Renal pelvis (tissue), 1 donor: ENCODE measurements at regions not wholly inside any gene's neighbourhood (a gene's known extent, or its start where the extent isn't known, plus 50 kb on each side); places are given as distances from the start of the nearest gene placed in this dataset.

Experiments
- DNase-seq: peaks from one replicate; pipeline ENCODE4 v3.0.0-alpha.2; 2013

DNA sequence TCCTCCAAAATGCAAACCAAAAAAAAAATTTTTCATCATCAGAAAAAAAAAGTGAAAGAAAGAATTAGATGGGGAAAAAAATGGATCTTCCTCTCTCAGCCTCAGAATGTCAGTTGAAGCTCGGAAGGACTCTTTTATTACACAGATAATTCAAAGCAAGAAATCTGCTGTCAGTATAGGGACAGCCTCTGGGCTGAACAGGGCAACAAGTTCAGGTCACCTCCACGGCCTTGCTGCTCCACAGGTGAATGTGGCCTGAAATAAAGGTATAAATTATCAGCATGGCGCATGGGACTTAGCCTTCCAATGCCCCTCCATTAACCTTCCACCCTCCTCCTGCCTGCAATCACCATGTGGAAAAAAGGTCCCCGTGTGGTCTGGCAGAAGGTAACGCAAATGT lies 316.8 kb upstream of the POU3F3 start:
- no peak for DNase-seq

DNA sequence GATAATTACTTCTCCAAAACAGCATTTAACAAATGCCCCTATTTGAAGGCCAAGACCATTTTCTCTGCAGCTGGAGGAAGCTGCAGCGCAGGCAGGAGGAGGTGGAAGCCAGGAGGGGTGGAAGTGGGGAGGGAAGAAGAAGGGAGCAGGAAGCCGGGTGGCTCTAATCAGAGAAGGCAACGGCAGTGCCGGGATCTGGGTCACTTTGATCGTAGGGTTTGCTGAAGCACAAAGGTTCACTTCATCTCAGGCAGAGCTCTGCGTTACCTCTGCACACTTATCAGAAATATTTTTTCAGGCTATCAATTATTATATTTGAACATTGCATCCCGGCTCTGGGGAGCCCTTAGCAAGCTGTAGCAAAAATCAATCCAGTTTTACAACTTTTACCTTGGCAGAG lies 315.8 kb upstream of the POU3F3 start:
- no peak for DNase-seq

GRCh38 chr2:104539649-104540048 lies 314.3 kb upstream of the POU3F3 start:
- DNase-seq, result no peak

DNA sequence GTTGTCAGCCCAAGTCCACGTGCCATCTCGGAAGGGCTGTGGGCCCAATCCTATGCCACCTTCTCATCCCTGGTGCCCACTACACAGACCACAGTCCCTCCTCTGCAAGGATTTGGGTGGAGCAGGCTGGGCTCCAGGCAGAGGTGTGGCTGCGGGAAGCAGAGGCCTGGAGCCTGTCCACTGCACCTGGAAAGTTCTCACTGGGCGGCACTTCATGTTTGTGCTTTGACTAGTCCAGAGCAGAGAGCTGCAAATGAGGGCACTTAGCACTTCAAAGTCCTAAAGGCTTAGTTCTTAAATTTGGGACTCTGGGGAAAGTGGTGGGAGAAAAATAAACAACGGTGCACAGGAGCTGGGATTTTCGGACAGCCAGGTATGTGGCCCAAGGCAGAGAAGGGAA lies 308.9 kb upstream of the POU3F3 start:
- no peak for DNase-seq

DNA sequence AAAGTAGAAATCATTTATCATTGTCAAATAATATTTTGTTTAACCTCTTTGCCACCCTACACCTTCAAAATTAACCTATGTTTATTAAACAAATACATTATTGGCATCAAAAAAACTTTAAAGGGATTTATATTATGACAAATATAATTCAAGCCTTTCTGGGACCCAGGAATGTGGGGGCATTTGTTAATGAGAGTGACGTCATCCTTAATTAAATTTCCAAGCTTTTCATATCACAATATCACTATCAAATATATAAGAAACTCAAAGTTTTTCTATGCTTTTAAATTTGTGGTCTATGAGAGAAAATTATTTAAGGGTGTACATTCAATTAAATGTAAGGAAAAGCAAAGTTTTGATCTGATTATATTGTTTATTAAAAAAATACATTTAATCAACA lies 307.4 kb upstream of the POU3F3 start:
- no peak for DNase-seq

GRCh38 chr2:104547221-104547620 lies 306.7 kb upstream of the POU3F3 start:
- DNase-seq, result no peak

- DNase-seq, result no peak
Measured at GRCh38 chr2:104561251-104561650, 292.7 kb upstream of the POU3F3 start.

DNA sequence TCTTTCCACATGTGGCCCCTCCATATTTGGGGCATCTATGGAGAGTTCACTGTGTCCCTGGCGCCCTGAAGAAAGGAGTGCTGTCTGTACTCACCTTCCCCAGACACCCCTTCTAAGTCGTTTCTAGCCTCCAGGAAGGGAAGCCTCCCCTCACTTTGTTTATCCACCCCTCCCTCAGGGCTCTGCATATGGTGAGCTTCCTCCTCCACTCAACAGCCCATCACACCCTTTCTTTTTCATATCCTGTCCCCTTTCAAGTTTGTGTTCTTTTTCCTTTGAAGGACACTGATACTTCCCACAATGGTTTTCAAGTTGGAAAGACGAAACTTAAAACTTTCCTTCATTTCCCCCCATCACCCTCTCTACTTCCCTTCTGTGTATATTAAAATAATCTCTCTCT lies 291.4 kb upstream of the POU3F3 start:
- no peak for DNase-seq

- DNase-seq, result no peak
Measured at GRCh38 chr2:104563398-104563996, 290.4 kb upstream of the POU3F3 start.

DNA sequence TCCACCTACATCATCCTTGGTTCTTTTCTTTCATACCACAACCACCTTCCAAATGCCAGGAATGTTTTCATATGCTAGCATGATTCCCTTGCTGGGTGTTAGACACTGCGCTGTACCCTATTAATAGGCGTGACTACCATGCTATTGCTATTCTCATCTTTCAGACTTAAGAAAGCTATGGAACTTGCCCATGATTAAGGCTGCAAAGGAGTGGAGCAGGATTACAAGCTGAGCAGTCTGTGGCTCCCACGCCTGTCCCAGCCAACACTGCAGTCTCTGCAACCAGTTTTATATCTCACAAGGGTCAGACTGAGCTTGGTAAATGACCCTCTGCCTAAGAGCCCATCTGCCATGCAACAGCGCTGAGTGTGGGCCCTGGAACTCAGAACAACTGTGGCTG lies 285.7 kb upstream of the POU3F3 start:
- no peak for DNase-seq

DNA sequence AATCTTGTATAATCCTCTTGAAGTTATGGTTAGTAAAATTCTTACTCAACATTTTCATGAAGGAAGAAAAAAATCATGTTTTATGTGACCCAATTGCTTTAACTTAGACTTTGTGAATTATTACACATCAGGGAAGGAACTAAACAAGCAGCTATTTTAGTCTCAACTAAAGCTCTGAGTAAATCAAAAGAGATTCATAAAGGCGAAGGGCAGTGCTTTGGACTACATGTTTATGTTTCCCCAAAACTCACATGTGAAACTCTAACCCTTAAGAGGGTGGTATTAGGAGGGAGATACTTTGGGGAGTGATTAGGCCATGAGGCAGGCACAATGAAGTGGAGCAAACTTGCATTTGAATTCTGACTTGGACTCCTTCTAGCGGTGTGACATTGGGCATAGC lies 283.7 kb upstream of the POU3F3 start:
- no peak for DNase-seq

GRCh38 chr2:104572834-104573233 lies 281.1 kb upstream of the POU3F3 start:
- DNase-seq, result no peak

- DNase-seq, result no peak
Measured at GRCh38 chr2:104574367-104574766, 279.5 kb upstream of the POU3F3 start.

DNA sequence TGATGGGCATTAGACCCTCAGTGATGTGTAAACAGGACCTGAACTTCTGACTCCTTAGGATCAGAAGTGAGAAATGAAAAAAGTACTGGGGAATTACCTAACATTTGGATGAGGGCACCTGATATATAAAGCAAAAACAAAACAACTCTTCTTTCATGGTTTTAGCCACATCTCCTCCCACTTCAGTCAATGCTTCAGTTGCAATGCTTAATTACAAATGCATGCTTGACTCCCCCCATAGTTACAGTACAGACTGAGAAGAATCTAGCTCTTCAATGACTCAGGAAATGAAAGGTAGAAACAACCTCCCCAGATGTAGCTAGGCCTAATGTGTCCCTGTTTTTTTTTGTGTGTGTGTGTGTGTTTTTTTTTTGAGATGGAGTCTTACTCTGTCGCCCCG lies 276.8 kb upstream of the POU3F3 start:
- no peak for DNase-seq

DNA sequence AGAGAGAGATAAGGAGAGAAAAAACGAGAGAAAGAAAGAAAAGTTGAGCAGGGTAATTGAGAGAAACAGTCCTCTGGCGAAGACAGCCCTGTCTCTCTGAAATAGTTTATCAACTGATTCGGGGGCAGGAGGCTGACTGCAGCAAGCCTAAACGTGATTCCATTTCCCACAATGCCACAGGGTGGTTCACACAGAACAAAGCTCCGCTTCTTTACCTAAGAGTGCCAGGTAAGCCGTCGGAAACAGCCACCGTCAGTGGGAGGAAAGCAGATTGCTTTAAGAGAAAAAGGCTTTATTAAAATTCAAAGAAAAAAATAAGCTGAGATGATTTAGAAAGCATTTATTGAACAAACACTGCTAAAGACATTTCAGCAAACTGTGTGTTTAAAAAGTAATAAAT lies 271.4 kb upstream of the POU3F3 start:
- DNase-seq, result no peak

- DNase-seq, result no peak
Measured at GRCh38 chr2:104583811-104584210, 270.1 kb upstream of the POU3F3 start.

DNA sequence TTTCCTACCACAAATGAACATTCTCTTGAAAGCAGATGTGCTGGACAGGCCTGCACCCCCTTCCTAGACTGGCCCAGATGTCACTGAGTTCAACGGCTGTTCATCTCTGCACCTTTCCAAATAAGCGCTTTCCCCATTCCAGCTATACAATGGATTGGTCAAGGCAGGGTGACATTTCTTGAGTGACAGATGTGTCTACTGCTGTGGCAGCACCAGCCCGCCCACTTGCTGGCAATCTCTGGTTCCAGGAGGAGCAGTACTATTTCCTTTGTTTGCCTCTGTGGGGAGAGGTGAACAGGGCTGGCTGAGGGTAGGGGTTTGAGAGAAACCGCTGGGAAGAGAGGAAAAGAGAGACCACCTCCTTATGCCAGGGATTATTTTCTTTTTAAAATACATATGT lies 269.5 kb upstream of the POU3F3 start:
- no peak for DNase-seq

GRCh38 chr2:104595576-104595975 lies 258.3 kb upstream of the POU3F3 start:
- no peak for DNase-seq

- no peak for DNase-seq
Measured at GRCh38 chr2:104597942-104598341, 256.0 kb upstream of the POU3F3 start.

- DNase-seq, result no peak
Measured at GRCh38 chr2:104598636-104599035, 255.3 kb upstream of the POU3F3 start.

DNA sequence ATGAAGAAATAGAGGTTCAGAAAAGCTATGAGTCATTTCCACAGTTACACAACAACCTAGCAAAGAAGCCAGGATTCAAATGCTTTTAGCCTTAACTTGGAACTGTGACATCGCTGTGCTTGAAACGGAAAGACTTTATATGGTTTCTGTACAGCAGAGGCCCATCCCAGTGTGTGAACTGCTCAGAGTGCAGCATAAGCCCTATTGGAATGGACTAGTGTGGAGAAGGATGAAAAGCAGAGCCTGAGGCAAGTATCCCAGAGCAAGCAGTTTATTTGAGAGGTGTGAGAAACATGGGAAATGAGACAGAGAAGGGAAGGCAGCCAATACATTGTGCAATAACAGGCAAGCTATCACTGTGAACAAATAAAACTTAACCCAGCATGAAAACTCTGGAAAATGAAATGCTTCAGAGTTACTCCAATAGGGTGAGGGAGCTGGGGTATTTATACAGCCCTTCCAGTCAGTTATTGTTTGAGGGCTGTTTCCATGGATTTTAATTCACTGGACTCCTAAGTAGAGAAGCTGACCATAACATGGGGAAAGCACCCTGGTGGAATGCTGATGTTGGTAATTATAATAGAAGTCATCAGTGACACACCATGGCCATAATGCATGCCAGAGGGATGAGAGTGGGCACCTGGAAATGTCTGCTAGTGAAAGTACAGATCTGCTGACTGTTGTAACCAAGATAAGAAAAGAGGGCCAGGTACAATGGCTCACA lies 254.0 kb upstream of the POU3F3 start:
- no peak for DNase-seq

GRCh38 chr2:104606056-104606455 lies 247.9 kb upstream of the POU3F3 start:
- no peak for DNase-seq

- no peak for DNase-seq
Measured at GRCh38 chr2:104616856-104617255, 237.1 kb upstream of the POU3F3 start.

- no peak for DNase-seq
Measured at GRCh38 chr2:104620801-104621200, 233.1 kb upstream of the POU3F3 start.
